ENCODE measurements at regions not wholly inside any gene's neighbourhood (a gene's known extent, or its start where the extent isn't known, plus 50 kb on each side); places are given as distances from the start of the nearest gene placed in this dataset.

GRCh38 chr3:63030666-63031065 is 155.4 kb upstream of the CADPS start:
- intact Hi-C loops (cut with DNase I) = no loop called here
- peak in 41 of 42 donors; percentile 16 to 91 (median 62) for DNase-seq

- intact Hi-C loops (cut with DNase I) = no loop called here
- no peak for DNase-seq
Measured at GRCh38 chr3:63032881-63033280, 157.7 kb upstream of the CADPS start.

GRCh38 chr3:63034101-63034500 is 158.9 kb upstream of the CADPS start:
- no peak for DNase-seq

GRCh38 chr3:63037116-63037515 is 161.9 kb upstream of the CADPS start:
- intact Hi-C loops (cut with DNase I) = no loop called here
- DNase-seq = no peak

More at GRCh38 chr3:63034101-63034500, 158.9 kb upstream of the CADPS start:
- intact Hi-C loops (cut with DNase I) = no loop called here

GRCh38 chr3:63042833-63043232 is 167.6 kb upstream of the CADPS start:
- intact Hi-C loops (cut with DNase I) = no loop called here
- peak in 27 of 42 donors; percentile 5 to 75 (median 36) for DNase-seq

- intact Hi-C loops (cut with DNase I) = no loop called here
- DNase-seq = peak in 33 of 42 donors; percentile 9 to 84 (median 39)
Measured at GRCh38 chr3:63043631-63044030, 168.4 kb upstream of the CADPS start.

GRCh38 chr3:63046152-63046551 is 170.9 kb upstream of the CADPS start:
- intact Hi-C loops (cut with DNase I) = no loop called here

GRCh38 chr3:63046580-63046979 is 171.4 kb upstream of the CADPS start:
- DNase-seq = no peak
- intact Hi-C loops (cut with DNase I) = no loop called here

More at GRCh38 chr3:63046152-63046551, 170.9 kb upstream of the CADPS start:
- no peak for DNase-seq

- no peak for DNase-seq
Measured at GRCh38 chr3:63047068-63047467, 171.9 kb upstream of the CADPS start.

GRCh38 chr3:63048367-63049326 is 173.4 kb upstream of the CADPS start:
- no peak for DNase-seq

More at GRCh38 chr3:63047068-63047467, 171.9 kb upstream of the CADPS start:
- intact Hi-C loops (cut with DNase I) = no loop called here

GRCh38 chr3:63050548-63051177 is 175.4 kb upstream of the CADPS start:
- no peak for DNase-seq
- intact Hi-C loops (cut with DNase I) = no loop called here

More at GRCh38 chr3:63048367-63049326, 173.4 kb upstream of the CADPS start:
- intact Hi-C loops (cut with DNase I) = no loop called here

- intact Hi-C loops (cut with DNase I) = no loop called here
- peak in 34 of 42 donors; percentile 2 to 84 (median 36) for DNase-seq
Measured at GRCh38 chr3:63051920-63052319, 176.7 kb upstream of the CADPS start.

- intact Hi-C loops (cut with DNase I) = no loop called here
Measured at GRCh38 chr3:63056932-63057331, 181.7 kb upstream of the CADPS start.

GRCh38 chr3:63060412-63060811 is 185.2 kb upstream of the CADPS start:
- DNase-seq = no peak
- intact Hi-C loops (cut with DNase I) = no loop called here

More at GRCh38 chr3:63056932-63057331, 181.7 kb upstream of the CADPS start:
- DNase-seq = no peak

- DNase-seq = no peak
- intact Hi-C loops (cut with DNase I) = no loop called here
Measured at GRCh38 chr3:63061449-63061848, 186.2 kb upstream of the CADPS start.

GRCh38 chr3:63064209-63064755 is 189.1 kb upstream of the CADPS start:
- DNase-seq = peak in 7 of 42 donors; percentile 1 to 49 (median 10)
- intact Hi-C loops (cut with DNase I) = no loop called here

- DNase-seq = peak in 1 of 42 donors; percentile 6
- intact Hi-C loops (cut with DNase I) = no loop called here
Measured at GRCh38 chr3:63067999-63068645, 192.9 kb upstream of the CADPS start.

- intact Hi-C loops (cut with DNase I) = no loop called here
- DNase-seq = peak in 3 of 42 donors; percentile 7 to 13 (median 11)
Measured at GRCh38 chr3:63069806-63070475, 194.7 kb upstream of the CADPS start.

GRCh38 chr3:63070476-63070810 is 195.2 kb upstream of the CADPS start:
- DNase-seq = no peak
- intact Hi-C loops (cut with DNase I) = no loop called here

All from head of caudate nucleus (tissue), 42 donors.